Activated T-helper 1 cell treated with anti-CD3 and anti-CD28 coated beads, Interleukin-12 subunit alpha, Interleukin-12 subunit beta, Interleukin-2, Interleukin-4 antibody, amounts not matched to agents 30 ng/mL and 10 ng/mL and 1 ng/mL, durations not matched to agents 14 hours and 24 hours and 36 hours (primary cell): ENCODE measurements at regions not wholly inside any gene's neighbourhood (a gene's known extent, or its start where the extent isn't known, plus 50 kb on each side); places are given as distances from the start of the nearest gene placed in this dataset.
"Not testable (repeated sequence)": the region's sequence is repeated elsewhere in the genome, so short reads cannot be mapped to it uniquely, and the experiment has no call there.

Experiments used
- DNase-seq: peaks from one replicate; pipeline ENCODE4 v3.0.0; 2021; ENCODE audit warnings: low spot score
- H3K27ac Mint-ChIP-seq: one replicate; pipeline ENCODE4 v1.8.0; 2021; ENCODE audit warnings: mild to moderate bottlenecking, mixed read lengths
- H3K27me3 Mint-ChIP-seq: one replicate; pipeline ENCODE4 v1.8.0; 2022; ENCODE audit warnings: mild to moderate bottlenecking, moderate library complexity, mixed read lengths; ENCODE audit not compliant: insufficient read depth
- H3K36me3 Mint-ChIP-seq: one replicate; pipeline ENCODE4 v1.8.0; 2021; ENCODE audit warnings: low read depth, mixed read lengths
- H3K4me1 Mint-ChIP-seq: one replicate; pipeline ENCODE4 v1.8.0; 2021; ENCODE audit warnings: low read depth, mixed read lengths
- H3K4me3 Mint-ChIP-seq: one replicate; pipeline ENCODE4 v1.8.0; 2021; ENCODE audit warnings: mild to moderate bottlenecking, moderate library complexity, mixed read lengths
- H3K9me3 Mint-ChIP-seq: one replicate; pipeline ENCODE4 v1.8.0; 2021; ENCODE audit warnings: mixed read lengths
- intact Hi-C: fragments of 100-400 bp; cut with micrococcal nuclease; formaldehyde crosslinking; loops from one replicate; pipeline ENCODE4 v1.15.1; 2024

- intact Hi-C loops = no loop called here
- Mint-ChIP-seq H3K27me3 (no peaks in the 10 kb centered on the region), H3K27ac (no peak overlapping the region), H3K36me3 (no peaks in the 10 kb centered on the region), H3K9me3 (peaks cover 18% of the 10 kb centered on the region), H3K4me1 (no peaks in the 10 kb centered on the region), H3K4me3 (no peak overlapping the region)
- DNase-seq = no peak
Observed at GRCh38 chr20:22088882-22089281, 383.4 kb downstream of the PAX1 start.

- Mint-ChIP-seq H3K9me3 (peaks cover 12% of the 10 kb centered on the region), H3K27ac (no peak overlapping the region), H3K36me3 (no peaks in the 10 kb centered on the region)
Observed at GRCh38 chr20:22080985-22081384, 375.5 kb downstream of the PAX1 start.

GRCh38 chr20:22074635-22075034, 369.2 kb downstream of the PAX1 start:
- no peak overlapping the region for H3K4me3 Mint-ChIP-seq
- no peak overlapping the region for H3K27ac Mint-ChIP-seq
- no peaks in the 10 kb centered on the region for H3K27me3 Mint-ChIP-seq
- no peak for DNase-seq
- intact Hi-C loops = no loop called here
- H3K9me3 Mint-ChIP-seq = peaks cover 17% of the 10 kb centered on the region
- no peaks in the 10 kb centered on the region for H3K4me1 Mint-ChIP-seq
- H3K36me3 Mint-ChIP-seq = no peaks in the 10 kb centered on the region

More at GRCh38 chr20:22080985-22081384, 375.5 kb downstream of the PAX1 start:
- H3K4me1 Mint-ChIP-seq = no peaks in the 10 kb centered on the region
- no peaks in the 10 kb centered on the region for H3K27me3 Mint-ChIP-seq
- DNase-seq = no peak
- no peak overlapping the region for H3K4me3 Mint-ChIP-seq
- intact Hi-C loops = no loop called here

GRCh38 chr20:22071841-22072240, 366.4 kb downstream of the PAX1 start:
- Mint-ChIP-seq H3K36me3 (no peaks in the 10 kb centered on the region), H3K27me3 (no peaks in the 10 kb centered on the region), H3K4me1 (no peaks in the 10 kb centered on the region), H3K4me3 (no peak overlapping the region), H3K27ac (no peak overlapping the region), H3K9me3 (peaks cover 30% of the 10 kb centered on the region)
- intact Hi-C loops = no loop called here
- no peak for DNase-seq

GRCh38 chr20:22070610-22071058, 365.2 kb downstream of the PAX1 start:
- DNase-seq = no peak
- H3K4me3 Mint-ChIP-seq = no peak overlapping the region

GRCh38 chr20:22063753-22064152, 358.3 kb downstream of the PAX1 start:
- Mint-ChIP-seq H3K4me3 (no peak overlapping the region), H3K36me3 (no peaks in the 10 kb centered on the region), H3K27ac (no peak overlapping the region), H3K4me1 (no peaks in the 10 kb centered on the region), H3K27me3 (no peaks in the 10 kb centered on the region), H3K9me3 (peaks cover 38% of the 10 kb centered on the region)
- intact Hi-C loops = no loop called here
- DNase-seq = no peak

More at GRCh38 chr20:22070610-22071058, 365.2 kb downstream of the PAX1 start:
- no peak overlapping the region for H3K27ac Mint-ChIP-seq
- intact Hi-C loops = no loop called here
- H3K36me3 Mint-ChIP-seq = no peaks in the 10 kb centered on the region
- no peaks in the 10 kb centered on the region for H3K4me1 Mint-ChIP-seq
- H3K27me3 Mint-ChIP-seq = no peaks in the 10 kb centered on the region
- peaks cover 39% of the 10 kb centered on the region for H3K9me3 Mint-ChIP-seq

GRCh38 chr20:22062874-22063273, 357.4 kb downstream of the PAX1 start:
- Mint-ChIP-seq H3K36me3 (no peaks in the 10 kb centered on the region), H3K9me3 (peaks cover 36% of the 10 kb centered on the region)

GRCh38 chr20:22060610-22061009, 355.1 kb downstream of the PAX1 start:
- no peaks in the 10 kb centered on the region for H3K27me3 Mint-ChIP-seq
- H3K27ac Mint-ChIP-seq = no peak overlapping the region
- no peaks in the 10 kb centered on the region for H3K36me3 Mint-ChIP-seq
- DNase-seq = no peak
- H3K4me3 Mint-ChIP-seq = no peak overlapping the region
- H3K9me3 Mint-ChIP-seq = peaks cover 31% of the 10 kb centered on the region
- no peaks in the 10 kb centered on the region for H3K4me1 Mint-ChIP-seq
- intact Hi-C loops = no loop called here

More at GRCh38 chr20:22062874-22063273, 357.4 kb downstream of the PAX1 start:
- intact Hi-C loops = no loop called here
- DNase-seq = no peak
- Mint-ChIP-seq H3K4me1 (no peaks in the 10 kb centered on the region), H3K4me3 (no peak overlapping the region), H3K27ac (no peak overlapping the region), H3K27me3 (no peaks in the 10 kb centered on the region)

GRCh38 chr20:22058746-22059145, 353.3 kb downstream of the PAX1 start:
- H3K4me3 Mint-ChIP-seq = no peak overlapping the region
- H3K27ac Mint-ChIP-seq = no peak overlapping the region
- no peaks in the 10 kb centered on the region for H3K4me1 Mint-ChIP-seq
- intact Hi-C loops = no loop called here
- no peak for DNase-seq
- H3K9me3 Mint-ChIP-seq = peaks cover 28% of the 10 kb centered on the region
- no peaks in the 10 kb centered on the region for H3K36me3 Mint-ChIP-seq
- no peaks in the 10 kb centered on the region for H3K27me3 Mint-ChIP-seq

- peaks cover 23% of the 10 kb centered on the region for H3K9me3 Mint-ChIP-seq
- H3K4me1 Mint-ChIP-seq = no peaks in the 10 kb centered on the region
- no peak overlapping the region for H3K4me3 Mint-ChIP-seq
- no peaks in the 10 kb centered on the region for H3K36me3 Mint-ChIP-seq
- H3K27me3 Mint-ChIP-seq = no peaks in the 10 kb centered on the region
- H3K27ac Mint-ChIP-seq = no peak overlapping the region
- no peak for DNase-seq
- intact Hi-C loops = no loop called here
Observed at GRCh38 chr20:22055981-22056380, 350.5 kb downstream of the PAX1 start.

- H3K27me3 Mint-ChIP-seq = no peaks in the 10 kb centered on the region
- no peaks in the 10 kb centered on the region for H3K36me3 Mint-ChIP-seq
- peaks cover 24% of the 10 kb centered on the region for H3K9me3 Mint-ChIP-seq
- H3K4me1 Mint-ChIP-seq = no peaks in the 10 kb centered on the region
- no peak overlapping the region for H3K27ac Mint-ChIP-seq
- no peak for DNase-seq
- intact Hi-C loops = no loop called here
- H3K4me3 Mint-ChIP-seq = no peak overlapping the region
Observed at GRCh38 chr20:22052025-22052650, 346.7 kb downstream of the PAX1 start.

GRCh38 chr20:22045956-22046507, 340.6 kb downstream of the PAX1 start:
- intact Hi-C loops, DNase-seq, H3K4me3 Mint-ChIP-seq, H3K4me1 Mint-ChIP-seq, H3K27me3 Mint-ChIP-seq, H3K27ac Mint-ChIP-seq, H3K36me3 Mint-ChIP-seq: not testable (repeated sequence)
- peaks cover 19% of the 10 kb centered on the region for H3K9me3 Mint-ChIP-seq

- no peaks in the 10 kb centered on the region for H3K36me3 Mint-ChIP-seq
- no peak overlapping the region for H3K27ac Mint-ChIP-seq
- no peak overlapping the region for H3K4me3 Mint-ChIP-seq
- H3K9me3 Mint-ChIP-seq = peaks cover 36% of the 10 kb centered on the region
- no peak for DNase-seq
- no peaks in the 10 kb centered on the region for H3K27me3 Mint-ChIP-seq
- H3K4me1 Mint-ChIP-seq = no peaks in the 10 kb centered on the region
- intact Hi-C loops = no loop called here
Observed at GRCh38 chr20:22027423-22027822, 322.0 kb downstream of the PAX1 start.

GRCh38 chr20:22020201-22020600, 314.7 kb downstream of the PAX1 start:
- Mint-ChIP-seq H3K4me3 (no peak overlapping the region), H3K27me3 (no peaks in the 10 kb centered on the region), H3K27ac (no peak overlapping the region), H3K4me1 (no peaks in the 10 kb centered on the region), H3K36me3 (no peaks in the 10 kb centered on the region), H3K9me3 (peaks cover 25% of the 10 kb centered on the region)
- intact Hi-C loops = no loop called here
- DNase-seq = no peak
